ENCODE measurements at regions not wholly inside any gene's neighbourhood (a gene's known extent, or its start where the extent isn't known, plus 50 kb on each side); places are given as distances from the start of the nearest gene placed in this dataset.

DNA sequence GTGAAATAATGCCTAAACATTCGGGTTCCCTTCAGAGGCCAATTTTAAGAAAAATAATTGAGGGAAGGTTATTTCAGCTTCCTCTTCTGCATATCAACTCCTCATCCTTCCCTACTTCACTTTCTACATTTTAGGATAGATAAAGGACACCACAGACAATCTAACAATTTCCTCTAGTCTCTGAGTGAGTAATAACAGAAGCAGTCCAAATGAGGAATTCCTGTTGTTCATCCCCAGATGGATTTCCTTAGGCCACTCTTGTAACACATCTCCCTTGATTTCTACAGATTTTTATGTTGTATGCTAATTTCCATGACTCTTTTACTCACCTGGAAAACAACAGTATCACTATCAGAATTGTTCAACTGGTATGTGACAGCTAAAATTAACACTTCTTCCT, 87.7 kb upstream of the LYPLAL1 start:
- TF ChIP-seq PTBP1 (IDR thresholded peaks at IDR 0.05; ENCODE audit: low read depth, low read length, poor library complexity, severe bottlenecking) (no peak), NR2C2 (CRISPR knock-in tag; IDR thresholded peaks at IDR 0.05; ENCODE audit: borderline replicate concordance) (no peak), ZSCAN21 (CRISPR knock-in tag; IDR thresholded peaks at IDR 0.05; ENCODE audit: borderline replicate concordance) (no peak), ZSCAN25 (CRISPR knock-in tag; IDR thresholded peaks at IDR 0.05) (no peak), FOXP1 (IDR thresholded peaks at IDR 0.05) (no peak), FOXP1 (CRISPR knock-in tag; IDR thresholded peaks at IDR 0.05) (no peak), RFX5 (IDR thresholded peaks at IDR 0.05; ENCODE audit: low read depth, low read length) (no peak), MAFK (conservative IDR thresholded peaks at IDR 0.05 in 1 of 2, IDR thresholded peaks at IDR 0.05 in 1 of 2; ENCODE audit: low read length in 2 of 2) (no peak), SAFB2 (CRISPR knock-in tag; IDR thresholded peaks at IDR 0.05; ENCODE audit: borderline replicate concordance, low read depth) (no peak), JUN (CRISPR knock-in tag; IDR thresholded peaks at IDR 0.05) (no peak), CBX5 (CRISPR knock-in tag; IDR thresholded peaks at IDR 0.05; ENCODE audit: borderline replicate concordance) (no peak), CBFB (CRISPR knock-in tag; IDR thresholded peaks at IDR 0.05) (no peak)
- TF ChIP-seq, protein P1, sequence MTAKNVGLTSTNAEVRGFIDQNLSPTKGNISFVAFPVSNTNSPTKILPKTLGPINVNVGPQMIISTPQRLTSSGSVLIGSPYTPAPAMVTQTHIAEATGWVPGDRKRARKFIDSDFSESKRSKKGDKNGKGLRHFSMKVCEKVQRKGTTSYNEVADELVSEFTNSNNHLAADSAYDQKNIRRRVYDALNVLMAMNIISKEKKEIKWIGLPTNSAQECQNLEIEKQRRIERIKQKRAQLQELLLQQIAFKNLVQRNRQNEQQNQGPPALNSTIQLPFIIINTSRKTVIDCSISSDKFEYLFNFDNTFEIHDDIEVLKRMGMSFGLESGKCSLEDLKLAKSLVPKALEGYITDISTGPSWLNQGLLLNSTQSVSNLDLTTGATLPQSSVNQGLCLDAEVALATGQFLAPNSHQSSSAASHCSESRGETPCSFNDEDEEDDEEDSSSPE (CRISPR knock-in tag; IDR thresholded peaks at IDR 0.05): no peak
- TF ChIP-seq, protein P2, sequence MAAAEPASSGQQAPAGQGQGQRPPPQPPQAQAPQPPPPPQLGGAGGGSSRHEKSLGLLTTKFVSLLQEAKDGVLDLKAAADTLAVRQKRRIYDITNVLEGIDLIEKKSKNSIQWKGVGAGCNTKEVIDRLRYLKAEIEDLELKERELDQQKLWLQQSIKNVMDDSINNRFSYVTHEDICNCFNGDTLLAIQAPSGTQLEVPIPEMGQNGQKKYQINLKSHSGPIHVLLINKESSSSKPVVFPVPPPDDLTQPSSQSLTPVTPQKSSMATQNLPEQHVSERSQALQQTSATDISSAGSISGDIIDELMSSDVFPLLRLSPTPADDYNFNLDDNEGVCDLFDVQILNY (CRISPR knock-in tag; conservative IDR thresholded peaks at IDR 0.05): no peak
- TF ChIP-seq, protein P3, sequence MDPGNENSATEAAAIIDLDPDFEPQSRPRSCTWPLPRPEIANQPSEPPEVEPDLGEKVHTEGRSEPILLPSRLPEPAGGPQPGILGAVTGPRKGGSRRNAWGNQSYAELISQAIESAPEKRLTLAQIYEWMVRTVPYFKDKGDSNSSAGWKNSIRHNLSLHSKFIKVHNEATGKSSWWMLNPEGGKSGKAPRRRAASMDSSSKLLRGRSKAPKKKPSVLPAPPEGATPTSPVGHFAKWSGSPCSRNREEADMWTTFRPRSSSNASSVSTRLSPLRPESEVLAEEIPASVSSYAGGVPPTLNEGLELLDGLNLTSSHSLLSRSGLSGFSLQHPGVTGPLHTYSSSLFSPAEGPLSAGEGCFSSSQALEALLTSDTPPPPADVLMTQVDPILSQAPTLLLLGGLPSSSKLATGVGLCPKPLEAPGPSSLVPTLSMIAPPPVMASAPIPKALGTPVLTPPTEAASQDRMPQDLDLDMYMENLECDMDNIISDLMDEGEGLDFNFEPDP (CRISPR knock-in tag; conservative IDR thresholded peaks at IDR 0.05): no peak

Data from HepG2 (cell line).